NOMO-1 treated with DMSO at 0.1 percent for 48 hours (cell line): ENCODE measurements at regions not wholly inside any gene's neighbourhood (a gene's known extent, or its start where the extent isn't known, plus 50 kb on each side); places are given as distances from the start of the nearest gene placed in this dataset.

Source experiments
- DNase-seq: peaks from one replicate; lab custom pipeline; 2025; ENCODE audit not compliant: unreplicated experiment; lab: John Stamatoyannopoulos, UW

GRCh38 chr13:80237646-80238045 lies 103.3 kb downstream of the SPRY2 start:
- DNase-seq: no peak

- peak; percentile 13 for DNase-seq
Observed at GRCh38 chr13:80235967-80236302, 105.0 kb downstream of the SPRY2 start.

- DNase-seq: peak; percentile 92
Observed at GRCh38 chr13:80235166-80235966, 105.6 kb downstream of the SPRY2 start.

GRCh38 chr13:80227645-80228044 lies 113.3 kb downstream of the SPRY2 start:
- DNase-seq: no peak

- no peak for DNase-seq
Observed at GRCh38 chr13:80226645-80227044, 114.3 kb downstream of the SPRY2 start.

- no peak for DNase-seq
Observed at GRCh38 chr13:80224468-80224867, 116.5 kb downstream of the SPRY2 start.

- no peak for DNase-seq
Observed at GRCh38 chr13:80217614-80218456, 123.1 kb downstream of the SPRY2 start.

- DNase-seq: no peak
Observed at GRCh38 chr13:80215368-80215767, 125.6 kb downstream of the SPRY2 start.

GRCh38 chr13:80214521-80214991 lies 126.4 kb downstream of the SPRY2 start:
- DNase-seq: no peak

- DNase-seq: no peak
Observed at GRCh38 chr13:80214050-80214449, 126.9 kb downstream of the SPRY2 start.

GRCh38 chr13:80213201-80213600 lies 127.7 kb downstream of the SPRY2 start:
- no peak for DNase-seq

GRCh38 chr13:80211566-80211965 lies 129.4 kb downstream of the SPRY2 start:
- DNase-seq: no peak

GRCh38 chr13:80204642-80205041 lies 136.3 kb downstream of the SPRY2 start:
- no peak for DNase-seq

- no peak for DNase-seq
Observed at GRCh38 chr13:80203496-80203895, 137.4 kb downstream of the SPRY2 start.

- DNase-seq: no peak
Observed at GRCh38 chr13:80201694-80202468, 139.0 kb downstream of the SPRY2 start.

- no peak for DNase-seq
Observed at GRCh38 chr13:80199585-80200292, 141.2 kb downstream of the SPRY2 start.

- DNase-seq: no peak
Observed at GRCh38 chr13:80199067-80199466, 141.9 kb downstream of the SPRY2 start.

GRCh38 chr13:80196756-80197155 lies 144.2 kb downstream of the SPRY2 start:
- no peak for DNase-seq

GRCh38 chr13:80195649-80196048 lies 145.3 kb downstream of the SPRY2 start:
- DNase-seq: no peak

GRCh38 chr13:80189889-80190597 lies 150.9 kb downstream of the SPRY2 start:
- no peak for DNase-seq
